GM12873 (cell line): ENCODE measurements at regions not wholly inside any gene's neighbourhood (a gene's known extent, or its start where the extent isn't known, plus 50 kb on each side); places are given as distances from the start of the nearest gene placed in this dataset.

Experiments
- CTCF ChIP-seq: IDR thresholded peaks from 2 replicates; pipeline ENCODE4 v1.5.1; 2012; ENCODE audit warnings: low read depth, mild to moderate bottlenecking, moderate library complexity, low read length, control low read depth; ENCODE audit not compliant: insufficient read depth; ENCODE audit errors: missing control alignments

GRCh38 chr4:11073621-11074051, 355.1 kb downstream of the HS3ST1 start:
- TF ChIP-seq CTCF: no peak

- no peak for TF ChIP-seq CTCF
Observed at GRCh38 chr4:11072999-11073398, 355.7 kb downstream of the HS3ST1 start.

GRCh38 chr4:11072463-11072862, 356.2 kb downstream of the HS3ST1 start:
- no peak for TF ChIP-seq CTCF

GRCh38 chr4:11070813-11071212, 357.9 kb downstream of the HS3ST1 start:
- TF ChIP-seq CTCF: no peak

- TF ChIP-seq CTCF: no peak
Observed at GRCh38 chr4:11069581-11070211, 359.0 kb downstream of the HS3ST1 start.

GRCh38 chr4:11069083-11069482, 359.6 kb downstream of the HS3ST1 start:
- no peak for TF ChIP-seq CTCF

GRCh38 chr4:11053601-11054220, 369.1 kb upstream of the CLNK start:
- no peak for TF ChIP-seq CTCF
